HepG2 (cell line): ENCODE measurements at regions not wholly inside any gene's neighbourhood (a gene's known extent, or its start where the extent isn't known, plus 50 kb on each side); places are given as distances from the start of the nearest gene placed in this dataset.
"Not testable (repeated sequence)": the region's sequence is repeated elsewhere in the genome, so short reads cannot be mapped to it uniquely, and the experiment has no call there.

Experiments
- ATAC-seq: fragments of 200-7000 bp; cut with Tn5 transposase; 3 replicates; pipeline ENCODE4 v1.9.1; 2020; ENCODE audit warnings: mild to moderate bottlenecking, moderate library complexity
- BruUV-seq: library from RNA; stranded (reverse); fragments of 400-500 nt; replicated peaks from 2 replicates; lab custom pipeline; 2021; lab: Mats Ljungman, UMichigan
- CTCF ChIA-PET: fragments of 300-600 bp; formaldehyde crosslinking; extraction: SDS; loops from one replicate; lab custom pipeline; 2021; ENCODE audit warnings: low total read pairs, inconsistent platforms, low intra/inter-chr PET ratio; lab: Yijun Ruan, JAX
- POLR2A ChIA-PET: fragments of 350-600 bp; sonication (Branson Sonifier 250); formaldehyde crosslinking; loops from one replicate; lab custom pipeline; 2020; ENCODE audit warnings: antibody characterized with exemption, inconsistent platforms; lab: Yijun Ruan, JAX
- DNase-seq: peaks from one replicate; pipeline ENCODE4 v3.0.0-alpha.2; 2015; ENCODE audit warnings: low spot score
- FAIRE-seq: peaks from 3 replicates; lab custom pipeline; 2011; peaks lifted over from hg19 to GRCh38; lab: Jason Lieb, UNC
- H2AFZ ChIP-seq: one replicate; pipeline ENCODE4 v1.6.1; 2011; ENCODE audit warnings: low read length, inconsistent platforms
- H3K27ac ChIP-seq: fragments of 300-600 bp; 3 replicates; pipeline ENCODE4 v1.8.0; 2011; ENCODE audit warnings: mixed run types, mild to moderate bottlenecking, mixed read lengths, low read length, inconsistent platforms; ENCODE audit not compliant: insufficient read depth; ENCODE audit errors: extremely low read length
- H3K27me3 ChIP-seq, 2 experiments: fragments of 200-600 bp in 1 of 2; 2 replicates in 1 of 2; 3 replicates in 1 of 2; pipeline versions ENCODE4 v1.6.0 to v1.8.0; 2011; ENCODE audit warnings: low read length in 2 of 2, mild to moderate bottlenecking in 2 of 2, moderate library complexity in 2 of 2, inconsistent platforms in 1 of 2; ENCODE audit not compliant: insufficient read depth in 2 of 2, control insufficient read depth in 1 of 2
- H3K36me3 ChIP-seq, 2 experiments: fragments of 200-600 bp in 1 of 2; replicated peaks in 1 of 2; 2 replicates in 1 of 2; 3 replicates in 1 of 2; pipeline versions ENCODE4 v1.5.1 to v1.8.0; 2011; ENCODE audit warnings: low read length in 2 of 2, inconsistent platforms in 1 of 2; ENCODE audit not compliant: insufficient read depth in 2 of 2, control insufficient read depth in 1 of 2
- H3K4me1 ChIP-seq: 2 replicates; pipeline ENCODE4 v1.5.1; 2012; ENCODE audit warnings: low read length, inconsistent platforms; ENCODE audit not compliant: insufficient read depth
- H3K4me2 ChIP-seq: 2 replicates; pipeline ENCODE4 v1.6.0; 2011; ENCODE audit warnings: low read depth, low read length, inconsistent platforms
- H3K4me3 ChIP-seq, 3 experiments: fragments of 200-600 bp in 1 of 3; sonication (generic), shearing (Covaris generic) in 1 of 3; replicated peaks in 1 of 3; 2 replicates each; pipeline ENCODE4 v1.5.1; 2011 to 2016; ENCODE audit warnings: low read length in 3 of 3, inconsistent platforms in 2 of 3, low read depth in 2 of 3, mild to moderate bottlenecking in 2 of 3, control low read depth in 1 of 3, mixed read lengths in 1 of 3; ENCODE audit not compliant: insufficient read depth in 1 of 3
- H3K79me2 ChIP-seq: one replicate; pipeline ENCODE4 v1.6.1; 2011; ENCODE audit warnings: low read length, inconsistent platforms; ENCODE audit not compliant: insufficient read depth
- H3K9ac ChIP-seq: 2 replicates; pipeline ENCODE4 v1.6.0; 2011; ENCODE audit warnings: mild to moderate bottlenecking, low read depth, low read length, inconsistent platforms; ENCODE audit not compliant: insufficient read depth
- H3K9me3 ChIP-seq: 2 replicates; pipeline ENCODE4 v1.5.1; 2012; ENCODE audit warnings: mild to moderate bottlenecking, low read length
- H4K20me1 ChIP-seq: 2 replicates; pipeline ENCODE4 v1.6.0; 2011; ENCODE audit warnings: inconsistent platforms, mild to moderate bottlenecking, low read length, moderate library complexity; ENCODE audit not compliant: insufficient read depth
- ELF4 ChIP-seq: sonication (generic); formaldehyde crosslinking; IDR thresholded peaks from 2 replicates; pipeline ENCODE4 v1.5.0; 2020; ENCODE audit warnings: missing genetic modification reagents, mild to moderate bottlenecking, moderate library complexity, borderline replicate concordance
- ISL2 ChIP-seq: sonication (generic); formaldehyde crosslinking; IDR thresholded peaks from 2 replicates; pipeline ENCODE4 v1.5.0; 2020; ENCODE audit warnings: missing genetic modification reagents
- MAFF ChIP-seq: IDR thresholded peaks from 2 replicates; pipeline ENCODE4 v1.6.1; 2011; ENCODE audit warnings: low read depth, low read length, improper control_type of control experiment
- MAFK ChIP-seq, 2 experiments: IDR thresholded peaks in 1 of 2; conservative IDR thresholded peaks in 1 of 2; 2 replicates each; pipeline ENCODE4 v1.6.1; 2011; ENCODE audit warnings: improper control_type of control experiment in 2 of 2, low read length in 2 of 2
- ZNF101 ChIP-seq: sonication (generic); formaldehyde crosslinking; IDR thresholded peaks from 2 replicates; pipeline ENCODE4 v1.4.0; 2020; ENCODE audit warnings: mild to moderate bottlenecking, low read depth, missing genetic modification reagents, borderline replicate concordance
- ZNF788 ChIP-seq: sonication (generic); formaldehyde crosslinking; IDR thresholded peaks from 2 replicates; pipeline ENCODE4 v1.5.0; 2020; ENCODE audit warnings: mild to moderate bottlenecking, missing genetic modification reagents, borderline replicate concordance
- ZSCAN12 ChIP-seq: sonication (generic); formaldehyde crosslinking; IDR thresholded peaks from 2 replicates; pipeline ENCODE4 v1.9.0; 2021; ENCODE audit warnings: mild to moderate bottlenecking, missing genetic modification reagents
- WGBS: methylation state at CpG from one replicate; pipeline ENCODE4 v1.1.6; 2017; ENCODE audit warnings: low lambda C conversion rate; 5-methylcytosine and 5-hydroxymethylcytosine counted together
- in situ Hi-C: cut with HindIII; loops from 2 replicates; pipeline ENCODE4 v1.10.0; 2017; ENCODE audit warnings: low pct_unique_long_range_greater_than_20kb; ENCODE audit not compliant: extremely low pct_ligation_motif_present
- intact Hi-C: fragments of 100-400 bp; cut with micrococcal nuclease; formaldehyde crosslinking; loops from one replicate; pipeline ENCODE4 v1.10.0; 2022; ENCODE audit not compliant: unreplicated experiment
- TF ChIP-seq, protein P1 (sequence below): sonication (generic); formaldehyde crosslinking; IDR thresholded peaks from 2 replicates; pipeline ENCODE4 v1.5.1; 2020; ENCODE audit warnings: mild to moderate bottlenecking, missing genetic modification reagents, borderline replicate concordance
- TF ChIP-seq, protein P2 (sequence below): sonication (generic); formaldehyde crosslinking; IDR thresholded peaks from 2 replicates; pipeline ENCODE4 v1.4.0; 2020; ENCODE audit warnings: missing genetic modification reagents
- TF ChIP-seq, protein P3 (sequence below): sonication (generic); formaldehyde crosslinking; IDR thresholded peaks from 2 replicates; pipeline ENCODE4 v1.9.0; 2021; ENCODE audit warnings: missing genetic modification reagents, mild to moderate bottlenecking, borderline replicate concordance

DNA sequence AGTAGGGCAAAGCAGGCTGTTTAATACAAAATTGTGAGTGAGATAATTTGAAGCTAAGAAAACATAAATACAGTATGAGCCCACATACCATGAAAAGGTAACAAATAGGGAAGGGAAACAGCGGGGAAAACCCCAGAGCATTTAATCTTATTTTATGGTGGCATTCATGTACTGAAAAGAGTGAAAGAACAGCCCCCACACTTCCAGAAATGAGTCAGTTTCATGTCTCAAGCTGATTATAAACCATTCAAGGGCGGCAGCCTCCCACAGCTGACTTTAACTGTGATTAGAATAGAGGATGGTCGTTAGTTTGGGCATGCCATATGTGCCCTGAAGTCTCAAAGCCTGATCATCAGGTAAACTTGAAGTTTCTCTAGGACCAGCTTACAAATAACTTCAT is 64.5 kb downstream of the FOXG1 start (continued):
- TF ChIP-seq ISL2 (CRISPR knock-in tag) = no peak
- TF ChIP-seq ZNF101 = no peak

GRCh38 chr14:28842569-28842968 is 76.0 kb downstream of the FOXG1 start:
- not testable (repeated sequence) for ATAC-seq

GRCh38 chr14:28867571-28867970 is 101.0 kb downstream of the FOXG1 start:
- no TSS peak for BruUV-seq
- Histone ChIP-seq H3K27me3 (no peaks in the 10 kb centered on the region), H3K4me3 (no peak overlapping the region), H3K79me2 (no peaks in the 10 kb centered on the region), H3K4me1 (no peaks in the 10 kb centered on the region), H4K20me1 (no peaks in the 10 kb centered on the region), H3K4me2 (no peak overlapping the region), H3K27ac (no peak overlapping the region), H3K9me3 (peaks cover 74% of the 10 kb centered on the region), H2AFZ (no peak overlapping the region), H3K36me3 (no peaks in the 10 kb centered on the region), H3K9ac (no peak overlapping the region)
- DNase-seq (no peak), ATAC-seq (no peak), FAIRE-seq (no peak)
- ChIA-PET POLR2A (no interaction called here), CTCF (no interaction called here)
- WGBS = 0% methylated on average over 2 of the region's 2 CpGs
- intact Hi-C loops = no loop called here
- in situ Hi-C loops = no loop called here
- no peak for TF ChIP-seq ELF4 (CRISPR knock-in tag)
- no peak for TF ChIP-seq ZSCAN12 (CRISPR knock-in tag)
- TF ChIP-seq, protein P1, sequence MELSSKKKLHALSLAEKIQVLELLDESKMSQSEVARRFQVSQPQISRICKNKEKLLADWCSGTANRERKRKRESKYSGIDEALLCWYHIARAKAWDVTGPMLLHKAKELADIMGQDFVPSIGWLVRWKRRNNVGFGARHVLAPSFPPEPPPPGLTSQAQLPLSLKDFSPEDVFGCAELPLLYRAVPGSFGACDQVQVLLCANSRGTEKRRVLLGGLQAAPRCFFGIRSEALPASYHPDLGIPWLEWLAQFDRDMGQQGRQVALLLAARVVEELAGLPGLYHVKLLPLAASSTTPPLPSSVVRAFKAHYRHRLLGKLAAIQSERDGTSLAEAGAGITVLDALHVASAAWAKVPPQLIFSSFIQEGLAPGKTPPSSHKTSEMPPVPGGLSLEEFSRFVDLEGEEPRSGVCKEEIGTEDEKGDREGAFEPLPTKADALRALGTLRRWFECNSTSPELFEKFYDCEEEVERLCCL (CRISPR knock-in tag) = no peak
- no peak for TF ChIP-seq ZNF788
- TF ChIP-seq, protein P2, sequence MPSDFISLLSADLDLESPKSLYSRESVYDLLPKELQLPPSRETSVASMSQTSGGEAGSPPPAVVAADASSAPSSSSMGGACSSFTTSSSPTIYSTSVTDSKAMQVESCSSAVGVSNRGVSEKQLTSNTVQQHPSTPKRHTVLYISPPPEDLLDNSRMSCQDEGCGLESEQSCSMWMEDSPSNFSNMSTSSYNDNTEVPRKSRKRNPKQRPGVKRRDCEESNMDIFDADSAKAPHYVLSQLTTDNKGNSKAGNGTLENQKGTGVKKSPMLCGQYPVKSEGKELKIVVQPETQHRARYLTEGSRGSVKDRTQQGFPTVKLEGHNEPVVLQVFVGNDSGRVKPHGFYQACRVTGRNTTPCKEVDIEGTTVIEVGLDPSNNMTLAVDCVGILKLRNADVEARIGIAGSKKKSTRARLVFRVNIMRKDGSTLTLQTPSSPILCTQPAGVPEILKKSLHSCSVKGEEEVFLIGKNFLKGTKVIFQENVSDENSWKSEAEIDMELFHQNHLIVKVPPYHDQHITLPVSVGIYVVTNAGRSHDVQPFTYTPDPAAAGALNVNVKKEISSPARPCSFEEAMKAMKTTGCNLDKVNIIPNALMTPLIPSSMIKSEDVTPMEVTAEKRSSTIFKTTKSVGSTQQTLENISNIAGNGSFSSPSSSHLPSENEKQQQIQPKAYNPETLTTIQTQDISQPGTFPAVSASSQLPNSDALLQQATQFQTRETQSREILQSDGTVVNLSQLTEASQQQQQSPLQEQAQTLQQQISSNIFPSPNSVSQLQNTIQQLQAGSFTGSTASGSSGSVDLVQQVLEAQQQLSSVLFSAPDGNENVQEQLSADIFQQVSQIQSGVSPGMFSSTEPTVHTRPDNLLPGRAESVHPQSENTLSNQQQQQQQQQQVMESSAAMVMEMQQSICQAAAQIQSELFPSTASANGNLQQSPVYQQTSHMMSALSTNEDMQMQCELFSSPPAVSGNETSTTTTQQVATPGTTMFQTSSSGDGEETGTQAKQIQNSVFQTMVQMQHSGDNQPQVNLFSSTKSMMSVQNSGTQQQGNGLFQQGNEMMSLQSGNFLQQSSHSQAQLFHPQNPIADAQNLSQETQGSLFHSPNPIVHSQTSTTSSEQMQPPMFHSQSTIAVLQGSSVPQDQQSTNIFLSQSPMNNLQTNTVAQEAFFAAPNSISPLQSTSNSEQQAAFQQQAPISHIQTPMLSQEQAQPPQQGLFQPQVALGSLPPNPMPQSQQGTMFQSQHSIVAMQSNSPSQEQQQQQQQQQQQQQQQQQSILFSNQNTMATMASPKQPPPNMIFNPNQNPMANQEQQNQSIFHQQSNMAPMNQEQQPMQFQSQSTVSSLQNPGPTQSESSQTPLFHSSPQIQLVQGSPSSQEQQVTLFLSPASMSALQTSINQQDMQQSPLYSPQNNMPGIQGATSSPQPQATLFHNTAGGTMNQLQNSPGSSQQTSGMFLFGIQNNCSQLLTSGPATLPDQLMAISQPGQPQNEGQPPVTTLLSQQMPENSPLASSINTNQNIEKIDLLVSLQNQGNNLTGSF (CRISPR knock-in tag) = no peak
- TF ChIP-seq, protein P3, sequence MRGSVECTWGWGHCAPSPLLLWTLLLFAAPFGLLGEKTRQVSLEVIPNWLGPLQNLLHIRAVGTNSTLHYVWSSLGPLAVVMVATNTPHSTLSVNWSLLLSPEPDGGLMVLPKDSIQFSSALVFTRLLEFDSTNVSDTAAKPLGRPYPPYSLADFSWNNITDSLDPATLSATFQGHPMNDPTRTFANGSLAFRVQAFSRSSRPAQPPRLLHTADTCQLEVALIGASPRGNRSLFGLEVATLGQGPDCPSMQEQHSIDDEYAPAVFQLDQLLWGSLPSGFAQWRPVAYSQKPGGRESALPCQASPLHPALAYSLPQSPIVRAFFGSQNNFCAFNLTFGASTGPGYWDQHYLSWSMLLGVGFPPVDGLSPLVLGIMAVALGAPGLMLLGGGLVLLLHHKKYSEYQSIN (CRISPR knock-in tag) = no peak

More at GRCh38 chr14:28842569-28842968, 76.0 kb downstream of the FOXG1 start:
- TF ChIP-seq MAFF = peak; percentile 60
- peak; percentile 42 to 71; a peak in 3 of 4 replicates for TF ChIP-seq MAFK (conservative IDR thresholded peaks at IDR 0.05 in 1 of 2, IDR thresholded peaks at IDR 0.05 in 1 of 2; ENCODE audit: low read length in 2 of 2)
- TF ChIP-seq, all 625 proteins: peak for 2; not testable (repeated sequence) for 623
- H3K4me1 ChIP-seq, BruUV-seq, H3K27ac ChIP-seq, H3K79me2 ChIP-seq, in situ Hi-C loops, H2AFZ ChIP-seq, H3K27me3 ChIP-seq, CTCF ChIA-PET, DNase-seq, H3K9ac ChIP-seq, POLR2A ChIA-PET, FAIRE-seq, H4K20me1 ChIP-seq, H3K4me2 ChIP-seq, H3K36me3 ChIP-seq, H3K4me3 ChIP-seq: not testable (repeated sequence)
- 17% methylated on average over 5 of the region's 5 CpGs for WGBS
- intact Hi-C loops = loop anchor here (10.0 kb wide), 1 partner anchor 1518 kb away; no protein-coding TSS in a partner anchor
- peaks cover 71% of the 10 kb centered on the region for H3K9me3 ChIP-seq
